Cerebellar nuclear complex (tissue), 1 donor: ENCODE measurements at regions not wholly inside any gene's neighbourhood (a gene's known extent, or its start where the extent isn't known, plus 50 kb on each side); places are given as distances from the start of the nearest gene placed in this dataset.
"Not testable (repeated sequence)": the region's sequence is repeated elsewhere in the genome, so short reads cannot be mapped to it uniquely, and the experiment has no call there.

ENCODE experiments used
- DNase-seq, 2 experiments: peaks; one replicate each; lab custom pipeline; 2025; lab: John Stamatoyannopoulos, UW

- no peak for DNase-seq
Measured at GRCh38 chr6:16823718-16824352, 62.6 kb upstream of the ATXN1 start.

- DNase-seq = no peak
Measured at GRCh38 chr6:16822975-16823717, 61.9 kb upstream of the ATXN1 start.

DNA sequence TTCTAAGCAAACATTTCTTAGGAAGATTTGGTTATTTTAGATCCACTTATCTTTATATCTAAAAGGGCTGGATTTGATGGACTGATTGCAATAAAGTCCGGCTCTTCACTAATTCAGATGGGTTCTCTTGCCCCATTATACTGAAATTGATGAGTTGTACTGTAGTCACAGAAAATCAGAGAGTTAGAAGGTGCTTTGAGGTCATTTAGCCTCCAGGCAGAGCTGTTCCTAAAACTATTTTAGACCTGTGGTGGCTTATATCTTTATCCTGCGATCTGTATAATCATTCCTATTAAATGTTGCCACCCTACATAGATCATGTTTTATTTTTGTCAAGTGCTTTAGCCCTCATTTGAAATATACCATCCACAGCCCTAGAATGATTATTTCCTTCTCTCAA lies 61.3 kb upstream of the ATXN1 start:
- no peak for DNase-seq

DNA sequence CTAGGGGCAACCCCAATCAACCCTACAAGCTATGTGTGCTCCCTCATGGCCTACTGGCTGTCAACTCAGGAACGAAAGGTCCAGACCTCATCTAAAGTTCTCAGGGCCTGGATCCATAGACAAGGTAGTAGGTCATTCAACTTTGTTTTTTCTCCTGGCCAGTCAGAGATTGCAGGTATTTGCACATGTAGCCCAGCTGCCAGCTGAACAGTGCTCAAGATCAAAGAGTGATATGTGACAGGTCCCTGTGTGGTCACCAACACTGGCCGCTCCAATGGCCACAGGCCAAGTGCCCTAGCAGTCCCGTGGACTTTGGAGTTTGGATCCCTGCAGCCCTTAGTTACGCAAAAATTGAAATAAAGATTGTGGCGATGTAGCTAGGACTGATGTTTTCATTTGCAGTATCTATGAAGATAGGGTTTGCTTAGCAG lies 60.6 kb upstream of the ATXN1 start:
- DNase-seq = no peak

- DNase-seq = not testable (repeated sequence)
Measured at GRCh38 chr6:16820262-16820661, 59.0 kb upstream of the ATXN1 start.

- no peak for DNase-seq
Measured at GRCh38 chr6:16819752-16820151, 58.5 kb upstream of the ATXN1 start.

- DNase-seq = no peak
Measured at GRCh38 chr6:16818992-16819626, 57.8 kb upstream of the ATXN1 start.

GRCh38 chr6:16817594-16817993 lies 56.3 kb upstream of the ATXN1 start:
- no peak for DNase-seq

- DNase-seq = no peak
Measured at GRCh38 chr6:16816891-16817290, 55.6 kb upstream of the ATXN1 start.

DNA sequence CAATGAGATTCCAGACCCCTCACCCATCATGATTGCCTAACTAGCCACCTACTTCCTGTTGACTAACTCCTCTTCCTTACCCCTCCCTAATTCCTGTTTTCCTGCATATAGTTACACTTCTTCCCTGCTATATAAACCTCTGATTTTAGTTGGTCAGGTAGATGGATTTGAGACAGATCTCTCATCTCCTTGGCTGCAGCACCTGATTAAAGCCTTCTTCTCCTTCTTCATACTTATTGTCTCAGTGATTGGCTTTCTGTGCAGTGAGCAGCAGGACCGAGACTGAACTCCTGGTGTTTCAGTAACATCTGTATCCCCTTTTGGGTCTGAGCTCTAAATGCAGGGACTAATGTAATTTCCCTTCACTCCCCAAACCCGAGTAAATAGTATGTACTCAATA lies 51.7 kb upstream of the ATXN1 start:
- DNase-seq = no peak

DNA sequence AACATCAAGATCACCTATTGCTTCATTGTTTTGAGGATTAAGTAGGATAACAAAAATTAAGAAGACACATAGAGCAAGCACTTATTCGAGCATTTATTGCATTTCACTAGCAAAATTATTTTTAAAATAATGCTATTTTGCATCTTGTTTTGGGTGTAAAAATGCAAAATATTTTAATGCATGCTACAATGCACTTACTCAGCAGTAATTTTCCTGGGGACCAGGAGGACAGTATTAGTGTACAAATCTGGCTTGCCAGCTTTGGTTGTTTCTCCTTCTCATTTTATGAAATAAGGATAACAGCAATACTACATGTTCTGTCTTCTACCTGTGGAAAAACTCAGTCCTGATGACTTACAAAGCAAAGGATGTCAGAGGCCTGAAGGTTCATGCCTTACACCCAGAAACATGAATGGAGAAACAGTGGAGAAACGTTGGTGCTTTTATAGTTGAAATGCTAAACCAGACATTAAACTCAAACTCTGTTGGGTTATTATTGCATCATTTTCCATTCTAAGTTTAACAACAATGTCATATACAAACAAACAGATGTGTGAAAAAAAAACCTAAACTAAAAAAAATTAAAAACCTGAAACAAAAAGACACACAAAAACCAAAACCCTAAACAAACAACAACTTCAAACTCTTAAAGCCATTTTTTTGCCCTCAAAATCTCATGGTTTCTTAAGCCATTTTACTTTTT lies 50.2 kb upstream of the ATXN1 start:
- DNase-seq = no peak
